ENCODE measurements at regions not wholly inside any gene's neighbourhood (a gene's known extent, or its start where the extent isn't known, plus 50 kb on each side); places are given as distances from the start of the nearest gene placed in this dataset.

DNA sequence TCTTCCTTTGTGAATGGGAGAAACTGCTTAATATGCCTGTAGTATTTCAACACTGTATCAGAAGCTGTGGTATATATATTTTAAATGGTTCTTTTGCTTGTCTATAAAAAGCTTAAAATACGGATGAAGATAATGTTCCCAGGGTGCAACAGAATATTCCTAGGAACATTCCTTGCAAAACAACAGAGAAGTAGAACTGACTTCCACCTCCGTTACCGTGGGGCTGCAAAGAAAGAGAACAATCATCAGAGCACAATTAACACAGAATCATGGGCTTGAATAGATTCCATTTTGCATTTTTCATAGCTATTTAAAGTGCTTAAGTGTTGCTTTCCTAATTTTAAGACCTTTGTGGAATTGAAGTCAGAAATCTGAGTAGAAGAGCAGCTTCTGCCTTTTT lies 1227.7 kb downstream of the EFNB2 start:
- DNase-seq (ENCODE audit: low read depth) = no peak

DNA sequence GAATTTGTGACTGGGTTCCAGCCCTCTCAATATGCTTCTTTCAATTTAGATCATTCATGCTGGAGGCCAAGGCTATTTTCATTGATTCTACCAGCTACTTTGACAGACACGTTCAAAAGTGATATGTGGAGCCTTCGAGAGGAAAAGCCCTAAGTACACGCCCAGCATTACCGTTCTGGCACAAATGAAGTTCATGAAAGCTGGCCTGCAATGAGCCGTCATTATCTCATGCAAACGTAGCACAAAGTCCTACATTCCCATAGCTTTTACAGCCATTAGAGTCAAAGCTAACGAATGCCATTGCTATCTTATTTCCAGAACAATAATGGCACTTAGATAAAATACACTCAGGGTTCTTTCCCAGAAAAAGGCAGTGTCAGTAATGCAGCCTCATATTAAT lies 1237.6 kb downstream of the EFNB2 start:
- DNase-seq (ENCODE audit: low read depth) = no peak

- DNase-seq (ENCODE audit: low read depth) = no peak
These were observed 1243.5 kb downstream of the EFNB2 start for GRCh38 chr13:105291987-105292386.

DNA sequence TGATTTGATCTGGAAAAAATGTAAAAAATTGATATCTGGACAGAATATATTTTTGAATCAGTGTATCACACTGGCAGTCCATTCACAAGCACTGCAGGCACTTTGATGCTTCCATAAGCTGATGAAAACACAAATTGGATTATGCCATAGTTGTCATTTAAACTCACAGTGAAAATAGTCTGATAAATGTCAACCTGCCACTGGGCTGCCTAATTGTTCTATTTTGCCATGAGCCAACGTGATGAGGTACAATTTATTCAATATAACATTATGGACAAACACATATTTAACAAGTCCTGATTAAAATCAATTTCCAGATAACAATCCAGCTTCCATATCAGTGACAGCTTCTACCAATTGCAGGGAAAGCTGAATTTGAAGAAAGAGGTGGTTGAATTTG lies 1244.9 kb downstream of the EFNB2 start:
- DNase-seq (ENCODE audit: low read depth) = no peak

DNA sequence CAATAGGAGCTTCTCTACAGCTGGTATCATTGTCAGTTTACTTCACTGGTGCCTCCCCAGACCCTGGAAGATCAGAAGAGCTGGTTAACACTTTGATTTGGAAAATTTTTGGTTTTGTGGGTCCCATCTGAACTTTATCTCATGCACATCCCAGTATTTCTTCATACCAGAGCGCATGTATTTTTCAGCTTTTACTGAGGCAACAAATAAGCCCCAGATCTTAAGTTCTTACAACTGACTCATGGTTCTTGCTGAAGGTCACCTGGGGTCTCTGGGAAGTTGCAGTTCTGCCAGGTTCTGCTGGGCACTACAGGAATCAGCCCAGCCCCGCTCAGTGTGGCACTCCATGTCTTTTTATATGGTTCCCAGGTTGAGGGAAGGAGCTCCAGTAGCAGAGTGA lies 1249.9 kb downstream of the EFNB2 start:
- DNase-seq (ENCODE audit: low read depth) = no peak

GRCh38 chr13:105282406-105283285 lies 1252.8 kb downstream of the EFNB2 start:
- no peak for DNase-seq (ENCODE audit: low read depth)

DNA sequence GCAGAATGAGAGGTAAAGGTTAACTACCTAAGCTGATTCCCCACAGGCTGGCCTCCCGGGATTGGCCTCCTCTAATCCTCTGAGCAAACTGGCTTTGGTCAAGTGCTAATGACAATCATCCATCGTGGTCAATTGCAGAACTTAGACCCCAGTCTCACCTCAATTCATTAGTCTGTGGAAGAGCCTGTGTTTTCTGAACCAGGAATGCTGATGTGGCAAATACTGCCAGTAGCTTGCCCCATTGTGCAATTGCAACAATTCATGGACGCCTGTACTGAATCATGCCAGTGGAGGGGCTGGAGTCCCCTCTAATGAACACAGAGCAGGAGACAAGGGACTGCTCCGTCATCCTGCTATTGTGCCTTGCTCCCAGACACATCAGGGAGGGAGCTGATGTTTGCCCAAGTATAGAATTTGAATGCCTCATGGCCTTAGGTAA lies 1256.5 kb downstream of the EFNB2 start:
- no peak for DNase-seq (ENCODE audit: low read depth)

- no peak for DNase-seq (ENCODE audit: low read depth)
These were observed 1258.9 kb downstream of the EFNB2 start for GRCh38 chr13:105276571-105276970.

DNA sequence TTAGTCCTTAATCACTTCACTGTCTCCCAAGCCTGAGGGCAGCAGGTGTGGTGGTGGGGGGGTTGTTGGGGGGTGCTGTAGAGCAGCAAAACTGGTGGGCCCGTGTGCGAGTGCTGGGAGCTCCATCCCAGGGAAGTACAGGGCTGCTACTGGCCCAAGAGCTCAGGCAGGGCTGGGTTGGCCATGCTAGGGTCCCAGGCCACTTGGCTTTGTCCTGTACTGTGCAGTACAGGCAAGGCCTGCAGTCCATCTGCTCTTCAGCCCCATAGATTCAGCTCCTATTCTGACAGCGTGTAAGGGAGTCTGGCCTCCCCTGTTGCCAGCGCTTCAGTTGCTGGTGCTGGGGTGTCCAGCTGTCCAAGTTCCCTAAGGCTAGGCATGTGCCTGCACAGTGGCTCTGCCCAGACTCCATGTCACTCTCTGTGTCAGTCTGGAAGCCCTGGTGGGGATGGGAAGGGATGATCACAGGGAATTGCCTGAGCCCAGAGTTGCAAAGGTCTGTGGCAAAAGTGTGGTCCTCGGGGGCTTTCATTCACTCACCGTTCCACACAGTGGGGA lies 1261.7 kb downstream of the EFNB2 start:
- no peak for DNase-seq (ENCODE audit: low read depth)

DNA sequence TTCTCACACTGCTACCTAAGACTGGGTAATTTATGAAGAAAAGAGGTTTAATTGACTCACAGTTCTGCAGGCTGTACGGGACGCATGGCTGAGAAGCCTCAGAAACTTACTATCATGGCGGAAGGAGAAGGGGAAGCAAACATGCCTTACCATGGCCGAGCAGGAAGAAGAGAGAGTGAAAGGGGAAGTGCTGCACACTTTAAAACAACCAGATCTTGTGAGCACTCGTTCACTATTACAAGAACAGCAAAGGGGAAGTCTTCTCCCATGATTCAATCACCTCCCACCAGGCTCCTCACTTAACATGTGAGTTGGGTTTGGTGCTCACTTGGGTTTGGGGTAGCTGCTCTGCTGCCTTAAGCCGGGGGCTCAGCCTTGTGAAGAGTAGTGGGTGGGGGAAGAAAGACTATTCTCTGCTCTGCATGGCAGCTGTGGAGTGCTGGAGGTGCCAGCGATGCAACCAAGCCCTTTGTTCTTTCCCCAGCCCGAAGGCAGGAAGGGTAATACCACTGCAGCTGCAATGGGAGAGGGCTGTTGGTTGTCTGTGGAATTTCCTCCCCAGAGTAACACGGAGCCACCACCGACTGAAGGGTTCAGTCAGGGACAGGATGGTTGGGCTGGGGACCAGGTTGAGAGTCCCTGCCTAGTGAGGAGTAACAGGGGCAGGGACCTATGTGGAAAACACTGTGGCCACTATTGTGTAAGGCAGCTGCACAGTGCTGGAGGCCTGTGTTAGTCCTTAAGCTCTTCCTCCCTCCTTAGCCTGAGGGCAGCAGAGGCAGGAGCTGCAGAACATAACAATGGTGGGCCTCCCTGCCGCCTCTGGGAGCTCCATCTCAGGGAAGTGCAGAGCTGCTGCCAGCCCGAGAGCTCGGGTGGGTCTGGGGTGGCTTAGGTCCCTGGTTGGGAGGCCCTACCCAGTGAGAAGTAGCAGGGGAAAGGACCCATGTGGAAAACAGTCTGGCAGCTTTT lies 1262.5 kb downstream of the EFNB2 start:
- no peak for DNase-seq (ENCODE audit: low read depth)

DNA sequence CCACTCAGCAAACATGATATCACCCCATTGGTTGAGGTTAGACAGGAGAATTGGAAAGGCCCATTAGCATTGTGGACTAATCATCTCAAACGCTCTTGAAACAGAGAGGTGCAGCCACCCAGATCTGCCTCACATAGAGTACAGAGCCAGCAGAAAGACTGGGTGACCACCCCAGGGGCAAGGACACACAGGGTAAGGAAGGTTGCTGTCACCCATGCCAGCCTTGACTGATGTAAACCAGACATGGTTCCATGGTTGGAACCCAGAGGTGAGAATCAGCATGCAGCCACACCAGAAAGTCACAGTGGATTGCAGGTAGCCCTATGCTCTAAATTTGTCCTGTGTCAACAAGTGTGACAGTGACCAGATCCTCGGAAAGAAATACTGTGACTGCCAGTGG lies 1268.8 kb downstream of the EFNB2 start:
- DNase-seq (ENCODE audit: low read depth) = no peak

- DNase-seq (ENCODE audit: low read depth) = no peak
These were observed 1272.9 kb downstream of the EFNB2 start for GRCh38 chr13:105262579-105262978.

- DNase-seq (ENCODE audit: low read depth) = no peak
These were observed 1276.0 kb downstream of the EFNB2 start for GRCh38 chr13:105259426-105259825.

- DNase-seq (ENCODE audit: low read depth) = no peak
These were observed 1280.0 kb downstream of the EFNB2 start for GRCh38 chr13:105255472-105255871.

- no peak for DNase-seq (ENCODE audit: low read depth)
These were observed 1284.2 kb downstream of the EFNB2 start for GRCh38 chr13:105251293-105251692.

DNA sequence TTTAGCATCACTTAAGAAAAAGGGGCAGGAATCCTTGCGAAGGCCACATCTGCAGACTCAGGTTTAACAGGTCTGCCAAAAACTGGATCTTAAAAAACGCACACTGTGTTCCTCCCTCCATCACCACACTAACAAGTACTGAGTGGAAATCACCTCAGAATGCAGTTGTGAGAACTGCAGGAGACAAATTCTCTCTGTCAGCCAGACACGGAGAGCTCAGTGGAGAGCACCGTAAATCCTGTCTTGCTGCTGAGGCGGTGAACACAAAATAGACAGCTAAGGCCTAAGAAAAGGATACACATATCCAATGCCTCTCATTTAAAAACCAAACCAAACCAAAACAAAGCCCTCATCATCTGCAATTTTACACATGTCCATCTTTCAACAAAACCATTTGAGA lies 1287.6 kb downstream of the EFNB2 start:
- DNase-seq (ENCODE audit: low read depth) = no peak

GRCh38 chr13:105240371-105240770 lies 1295.1 kb downstream of the EFNB2 start:
- DNase-seq (ENCODE audit: low read depth) = no peak

DNA sequence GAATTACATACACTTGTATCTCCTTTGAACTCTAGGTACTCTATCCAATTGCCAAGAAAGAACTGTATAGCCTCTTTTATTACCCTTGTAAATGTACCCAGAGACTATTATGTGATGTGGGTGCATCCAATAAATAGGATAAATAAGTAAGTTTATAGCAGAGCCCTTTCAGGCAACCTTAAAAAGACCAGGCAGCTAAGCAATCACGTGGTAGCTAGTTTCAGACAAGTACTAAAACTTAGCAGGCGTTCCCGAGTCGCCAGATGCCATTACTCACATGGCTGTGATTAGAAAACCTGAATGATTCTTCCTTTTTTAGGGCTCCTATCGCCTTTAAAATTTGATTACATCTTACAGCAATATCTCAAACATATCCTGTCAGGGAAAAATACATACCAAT lies 1303.0 kb downstream of the EFNB2 start:
- no peak for DNase-seq (ENCODE audit: low read depth)

DNA sequence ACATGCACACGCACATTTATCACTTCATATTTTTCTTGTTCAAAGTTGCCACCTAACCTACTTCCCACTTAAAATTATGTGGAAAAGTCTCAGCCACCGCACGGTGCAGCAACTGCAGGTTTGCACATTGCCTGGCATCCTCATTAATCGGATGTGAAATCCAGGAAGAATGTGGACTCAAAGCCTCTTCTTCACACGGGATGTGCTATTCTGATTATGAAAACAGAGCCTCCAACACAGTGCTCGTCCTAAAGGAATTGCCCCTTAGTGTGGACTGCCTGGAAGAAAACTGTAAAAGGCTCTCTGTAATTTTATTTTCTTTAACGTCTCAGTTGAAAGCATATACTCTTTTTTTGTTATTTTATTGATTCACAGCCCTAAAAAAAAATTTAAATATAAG lies 1303.5 kb downstream of the EFNB2 start:
- no peak for DNase-seq (ENCODE audit: low read depth)

- DNase-seq (ENCODE audit: low read depth) = no peak
These were observed 1303.9 kb downstream of the EFNB2 start for GRCh38 chr13:105231579-105231978.

GRCh38 chr13:105220881-105221280 lies 1314.6 kb downstream of the EFNB2 start:
- no peak for DNase-seq (ENCODE audit: low read depth)

- DNase-seq (ENCODE audit: low read depth) = no peak
These were observed 1315.4 kb downstream of the EFNB2 start for GRCh38 chr13:105220063-105220462.

DNA sequence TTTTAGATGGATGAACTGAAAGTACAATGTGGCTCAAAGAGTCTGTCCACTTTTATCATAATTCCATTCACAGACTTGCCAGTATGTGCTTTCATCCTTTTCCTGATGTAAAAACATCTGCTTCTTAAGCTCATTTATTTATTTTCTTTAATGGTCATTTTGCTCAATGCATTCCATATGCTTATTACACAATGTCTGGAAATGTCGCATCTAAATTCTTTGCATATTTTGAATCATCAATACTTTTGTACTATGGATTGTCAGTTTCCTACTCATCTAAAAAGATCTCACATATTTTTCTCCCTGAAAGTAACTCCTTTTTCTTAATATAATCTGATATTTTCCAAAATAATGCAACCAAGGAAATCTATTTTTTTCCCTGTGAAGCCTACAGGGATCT lies 1315.8 kb downstream of the EFNB2 start:
- no peak for DNase-seq (ENCODE audit: low read depth)
